ENCODE measurements at regions not wholly inside any gene's neighbourhood (a gene's known extent, or its start where the extent isn't known, plus 50 kb on each side); places are given as distances from the start of the nearest gene placed in this dataset.

DNA sequence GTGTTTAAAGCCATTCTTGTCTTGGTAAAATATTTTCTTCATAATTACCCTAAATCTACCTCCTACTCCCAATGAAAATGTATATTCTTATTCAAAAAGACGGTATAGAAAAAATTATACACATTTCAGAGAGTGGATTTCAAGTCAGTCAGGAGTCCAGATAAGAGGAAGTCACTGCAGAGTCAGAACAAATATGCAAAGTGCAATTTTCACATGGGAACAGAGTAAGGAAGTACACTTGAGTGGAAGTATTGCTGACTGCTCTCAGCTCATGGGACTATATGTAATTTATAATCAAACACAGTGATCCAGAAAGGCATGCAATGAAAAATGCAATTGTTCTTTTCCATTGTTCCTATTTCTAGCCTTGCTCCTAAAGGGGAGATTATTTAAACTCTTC lies 1128.0 kb downstream of the AACS start:
- DNase-seq (ENCODE audit: insufficient read length, low spot score) (no peak), FAIRE-seq (no peak)
- TF ChIP-seq, protein P1, sequence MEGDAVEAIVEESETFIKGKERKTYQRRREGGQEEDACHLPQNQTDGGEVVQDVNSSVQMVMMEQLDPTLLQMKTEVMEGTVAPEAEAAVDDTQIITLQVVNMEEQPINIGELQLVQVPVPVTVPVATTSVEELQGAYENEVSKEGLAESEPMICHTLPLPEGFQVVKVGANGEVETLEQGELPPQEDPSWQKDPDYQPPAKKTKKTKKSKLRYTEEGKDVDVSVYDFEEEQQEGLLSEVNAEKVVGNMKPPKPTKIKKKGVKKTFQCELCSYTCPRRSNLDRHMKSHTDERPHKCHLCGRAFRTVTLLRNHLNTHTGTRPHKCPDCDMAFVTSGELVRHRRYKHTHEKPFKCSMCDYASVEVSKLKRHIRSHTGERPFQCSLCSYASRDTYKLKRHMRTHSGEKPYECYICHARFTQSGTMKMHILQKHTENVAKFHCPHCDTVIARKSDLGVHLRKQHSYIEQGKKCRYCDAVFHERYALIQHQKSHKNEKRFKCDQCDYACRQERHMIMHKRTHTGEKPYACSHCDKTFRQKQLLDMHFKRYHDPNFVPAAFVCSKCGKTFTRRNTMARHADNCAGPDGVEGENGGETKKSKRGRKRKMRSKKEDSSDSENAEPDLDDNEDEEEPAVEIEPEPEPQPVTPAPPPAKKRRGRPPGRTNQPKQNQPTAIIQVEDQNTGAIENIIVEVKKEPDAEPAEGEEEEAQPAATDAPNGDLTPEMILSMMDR (IDR thresholded peaks at IDR 0.05; ENCODE audit: insufficient read depth, missing control alignments), result no peak

DNA sequence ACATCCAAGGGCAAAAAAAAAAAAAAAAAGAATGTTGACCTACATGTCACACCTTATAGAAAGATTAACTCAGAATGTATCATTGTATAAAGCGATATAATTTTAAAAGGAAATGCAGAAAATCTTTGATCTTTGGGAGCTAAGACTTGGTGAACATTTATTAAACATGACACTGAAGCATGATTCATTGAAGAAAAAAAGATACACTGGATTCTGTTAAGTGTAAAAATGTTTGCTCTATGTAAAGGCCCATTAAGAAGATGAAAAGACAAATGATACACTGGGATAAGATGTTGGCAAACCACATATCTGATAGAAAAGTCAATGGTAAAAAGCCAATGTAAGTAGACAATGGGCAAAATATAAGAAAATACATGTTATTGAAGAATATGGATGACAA lies 1131.0 kb downstream of the AACS start:
- FAIRE-seq (no peak), DNase-seq (ENCODE audit: insufficient read length, low spot score) (no peak)
- TF ChIP-seq, protein P1 (IDR thresholded peaks at IDR 0.05; ENCODE audit: insufficient read depth, missing control alignments), result no peak

DNA sequence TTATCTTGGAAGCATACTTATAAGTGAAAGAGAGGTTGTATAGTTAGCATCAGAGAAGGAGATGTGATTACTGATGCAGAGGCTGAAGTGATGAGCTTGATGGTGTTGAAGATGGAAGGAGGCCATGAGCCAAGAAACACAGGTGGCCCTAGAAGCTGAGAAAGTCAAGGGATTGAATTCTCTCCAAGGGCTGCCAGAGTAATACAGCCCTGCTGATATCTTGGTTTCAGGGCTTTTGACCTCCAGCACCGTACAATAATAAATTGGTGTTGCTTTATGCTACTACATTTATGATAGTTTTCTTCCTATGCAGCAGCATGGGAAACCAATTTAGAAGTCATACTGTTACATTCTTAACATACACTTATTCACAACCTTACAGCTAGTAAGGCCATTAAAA lies 1133.3 kb downstream of the AACS start:
- FAIRE-seq (no peak), DNase-seq (ENCODE audit: insufficient read length, low spot score) (no peak)
- TF ChIP-seq, protein P1 (IDR thresholded peaks at IDR 0.05; ENCODE audit: insufficient read depth, missing control alignments), result no peak

DNA sequence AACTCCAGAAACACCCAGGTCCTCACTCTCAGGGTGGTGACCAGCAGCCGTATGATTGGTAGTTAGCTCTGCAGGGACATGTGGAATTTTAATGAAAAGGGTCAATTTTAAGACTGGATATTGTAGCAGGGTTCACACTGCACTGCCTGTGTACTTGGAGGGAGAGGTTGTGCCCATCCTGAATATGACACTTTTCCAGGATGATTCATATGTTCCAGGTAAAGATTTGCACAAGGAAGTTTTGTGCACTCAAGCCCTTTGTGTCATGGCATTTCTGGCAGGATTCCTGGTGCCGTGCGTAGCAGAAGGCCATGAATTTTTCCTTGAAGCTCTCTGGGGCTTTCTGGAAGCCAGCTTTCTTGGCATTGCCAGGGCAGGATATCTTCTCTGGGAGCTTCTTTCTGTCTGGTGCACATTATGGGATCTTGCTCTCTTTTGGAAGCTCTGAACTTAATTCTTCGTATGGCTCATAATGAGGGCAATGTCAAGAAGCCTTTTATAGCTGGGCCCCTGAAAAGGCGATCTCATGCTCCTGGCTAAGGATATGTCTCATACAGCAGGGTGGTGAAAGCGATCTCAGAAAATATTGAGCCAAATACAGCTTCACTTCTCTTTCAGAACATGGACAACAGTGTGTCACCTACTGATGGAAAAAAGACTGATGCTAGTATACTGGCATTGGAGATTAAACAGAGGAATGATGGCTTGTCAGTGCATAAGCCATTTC lies 1133.9 kb downstream of the AACS start:
- DNase-seq (ENCODE audit: insufficient read length, low spot score) (no peak), FAIRE-seq (no peak)
- TF ChIP-seq, protein P1 (IDR thresholded peaks at IDR 0.05; ENCODE audit: insufficient read depth, missing control alignments), result no peak

DNA sequence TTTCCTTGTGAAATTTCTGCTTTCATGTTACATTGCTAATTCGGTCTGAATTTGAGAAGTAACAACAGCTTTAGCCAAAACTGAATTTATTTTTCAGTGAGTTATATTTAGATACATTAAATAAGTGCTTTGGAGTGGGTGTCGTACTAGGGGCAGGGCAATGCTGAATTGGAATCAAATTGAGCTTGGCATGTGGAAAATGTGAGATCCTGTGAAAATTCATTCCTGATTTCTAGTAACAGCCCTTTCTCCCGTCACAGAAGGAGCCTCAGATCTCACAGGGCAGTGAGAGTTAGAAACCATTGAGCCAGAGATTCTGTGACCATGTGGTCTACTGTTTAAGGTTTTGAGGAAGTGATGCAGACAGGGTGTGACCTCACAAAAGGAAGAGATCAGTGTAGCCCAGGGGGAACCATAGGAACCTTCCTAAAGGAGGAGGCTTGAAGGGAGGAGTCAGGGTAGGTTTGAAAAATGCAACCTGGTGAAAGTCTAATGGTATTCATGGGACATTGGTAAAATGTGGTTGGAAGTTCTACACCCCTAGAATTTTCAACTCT lies 1136.8 kb downstream of the AACS start:
- no peak for FAIRE-seq
- TF ChIP-seq, protein P1 (IDR thresholded peaks at IDR 0.05; ENCODE audit: insufficient read depth, missing control alignments), result no peak
- DNase-seq (ENCODE audit: insufficient read length, low spot score), result no peak

DNA sequence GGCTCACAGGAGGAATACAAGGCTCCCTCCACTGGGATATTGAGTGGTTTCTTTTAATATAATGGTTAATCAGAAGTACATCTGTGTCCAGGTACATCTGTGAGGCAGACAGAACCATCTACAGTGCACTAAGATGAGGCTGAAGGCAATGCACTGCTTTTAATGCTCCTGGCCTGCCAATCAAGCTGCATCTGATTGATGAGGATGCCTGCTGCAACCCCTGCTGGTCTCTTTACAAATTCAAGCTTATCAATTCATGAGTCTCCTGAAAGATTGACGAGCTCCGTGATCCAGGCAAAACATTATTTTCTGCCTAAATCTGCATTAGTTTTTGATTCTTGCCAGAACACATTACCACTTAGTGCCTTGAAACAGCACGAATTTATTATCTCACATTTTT lies 1139.1 kb downstream of the AACS start:
- TF ChIP-seq, protein P1 (IDR thresholded peaks at IDR 0.05; ENCODE audit: insufficient read depth, missing control alignments), result no peak
- DNase-seq (ENCODE audit: insufficient read length, low spot score), result no peak

DNA sequence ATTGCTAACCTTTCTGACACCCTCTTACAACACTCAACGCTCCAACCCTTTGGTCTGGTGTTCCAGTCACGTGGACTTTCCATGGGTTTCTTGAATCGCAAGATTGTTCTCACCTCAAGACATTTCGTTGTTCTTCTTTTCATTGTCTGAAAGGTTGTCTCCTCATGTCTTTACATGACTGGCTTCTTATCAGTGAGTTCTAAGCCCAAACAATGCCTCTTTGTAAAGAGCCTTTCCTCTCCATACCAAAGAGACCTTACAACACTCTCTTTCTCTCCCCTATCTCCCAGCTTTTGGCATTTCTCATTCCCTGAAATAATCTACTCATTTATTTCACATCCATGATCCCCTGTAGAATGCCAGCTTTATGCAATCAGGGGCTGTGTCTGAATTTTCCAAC lies 1144.8 kb downstream of the AACS start:
- no peak for DNase-seq (ENCODE audit: insufficient read length, low spot score)
- no peak for FAIRE-seq
- TF ChIP-seq, protein P1 (IDR thresholded peaks at IDR 0.05; ENCODE audit: insufficient read depth, missing control alignments), result no peak

More for the DNA sequence above, 1139.1 kb downstream of the AACS start:
- no peak for FAIRE-seq
